RWPE2 (cell line): ENCODE measurements at regions not wholly inside any gene's neighbourhood (a gene's known extent, or its start where the extent isn't known, plus 50 kb on each side); places are given as distances from the start of the nearest gene placed in this dataset.

Source experiments
- ATAC-seq: fragments of 200-7000 bp; cut with Tn5 transposase; 3 replicates; pipeline ENCODE4 v1.9.1; 2021; ENCODE audit warnings: low read depth
- DNase-seq: peaks from one replicate; pipeline ENCODE4 v3.0.0-alpha.2; 2020; ENCODE audit warnings: low spot score
- H3K27ac ChIP-seq: fragments of 450-650 bp; 2 replicates; pipeline ENCODE4 v1.5.1; 2017; ENCODE audit warnings: mild to moderate bottlenecking; ENCODE audit not compliant: poor library complexity, severe bottlenecking
- H3K27me3 ChIP-seq: fragments of 250-450 bp; sonication (Bioruptor Pico); 2 replicates; pipeline ENCODE4 v1.5.1; 2021; ENCODE audit warnings: mild to moderate bottlenecking, moderate library complexity; ENCODE audit not compliant: insufficient read depth, poor library complexity, severe bottlenecking
- H3K36me3 ChIP-seq: fragments of 250-450 bp; sonication (Bioruptor Pico); 2 replicates; pipeline ENCODE4 v1.5.1; 2020; ENCODE audit warnings: low read depth, mild to moderate bottlenecking, moderate library complexity
- H3K4me1 ChIP-seq: fragments of 250-450 bp; sonication (Bioruptor Pico); 2 replicates; pipeline ENCODE4 v1.5.1; 2021; ENCODE audit warnings: mild to moderate bottlenecking, moderate library complexity; ENCODE audit not compliant: insufficient read depth, poor library complexity, severe bottlenecking
- H3K4me3 ChIP-seq: fragments of 250-450 bp; sonication (Bioruptor Pico); 2 replicates; pipeline ENCODE4 v1.5.1; 2021; ENCODE audit warnings: mild to moderate bottlenecking, moderate library complexity; ENCODE audit not compliant: severe bottlenecking
- H3K9me3 ChIP-seq: fragments of 250-450 bp; sonication (Bioruptor Pico); 2 replicates; pipeline ENCODE4 v1.5.1; 2021; ENCODE audit warnings: mild to moderate bottlenecking, moderate library complexity; ENCODE audit not compliant: severe bottlenecking
- TF ChIP-seq, protein P1 (sequence below): fragments of 450-650 bp; IDR thresholded peaks from one replicate; pipeline ENCODE4 v1.5.1; 2017; ENCODE audit warnings: mild to moderate bottlenecking, moderate library complexity; ENCODE audit not compliant: poor library complexity, severe bottlenecking

DNA sequence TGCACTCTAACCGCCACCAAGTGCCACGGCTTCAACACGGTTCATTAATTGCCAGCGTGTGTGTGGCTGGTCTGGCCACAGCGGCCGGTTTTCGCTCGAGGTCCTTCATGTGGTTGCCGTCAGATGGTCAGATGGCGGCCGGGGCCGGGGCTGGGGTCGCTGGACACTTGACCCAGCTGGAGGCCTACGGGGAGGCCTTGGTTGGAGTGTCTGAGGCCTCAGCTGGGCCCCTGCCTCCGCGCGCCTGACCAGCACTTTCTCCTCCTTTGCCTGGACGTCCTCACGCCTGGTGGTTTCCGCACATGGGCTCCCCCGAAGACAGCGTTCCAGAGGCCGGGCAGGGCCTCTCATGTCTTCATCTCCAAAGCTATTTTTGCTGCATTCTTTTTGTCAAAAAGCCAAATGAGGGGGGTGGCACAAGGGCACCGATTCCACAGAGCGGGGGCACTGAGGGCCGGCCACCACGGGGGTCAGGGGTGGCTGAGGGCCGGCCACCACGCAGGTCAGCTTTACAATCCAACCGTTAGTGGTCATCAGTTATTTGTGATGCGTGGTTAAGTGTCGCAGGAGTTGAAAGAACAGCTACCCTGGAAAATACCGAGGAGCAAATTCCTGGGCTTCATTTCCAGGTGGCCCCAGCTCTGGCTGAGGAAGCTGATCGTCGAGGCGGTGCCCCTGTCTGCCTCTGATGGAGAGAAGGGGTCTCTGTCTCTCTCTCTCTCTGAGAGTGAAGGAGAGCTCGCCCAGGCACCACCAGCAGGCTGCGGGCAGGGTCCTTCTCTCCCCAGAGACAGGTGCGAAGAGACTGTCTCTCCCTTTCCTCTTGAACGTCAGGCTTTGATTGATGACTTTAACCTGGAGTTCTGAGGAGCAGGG lies 50.5 kb upstream of the FRMD1 start:
- Histone ChIP-seq H3K36me3 (no peaks in the 10 kb centered on the region), H3K4me3 (no peak overlapping the region), H3K4me1 (no peaks in the 10 kb centered on the region), H3K27ac (no peak overlapping the region), H3K9me3 (no peaks in the 10 kb centered on the region), H3K27me3 (peaks cover 16% of the 10 kb centered on the region)
- TF ChIP-seq, protein P1, sequence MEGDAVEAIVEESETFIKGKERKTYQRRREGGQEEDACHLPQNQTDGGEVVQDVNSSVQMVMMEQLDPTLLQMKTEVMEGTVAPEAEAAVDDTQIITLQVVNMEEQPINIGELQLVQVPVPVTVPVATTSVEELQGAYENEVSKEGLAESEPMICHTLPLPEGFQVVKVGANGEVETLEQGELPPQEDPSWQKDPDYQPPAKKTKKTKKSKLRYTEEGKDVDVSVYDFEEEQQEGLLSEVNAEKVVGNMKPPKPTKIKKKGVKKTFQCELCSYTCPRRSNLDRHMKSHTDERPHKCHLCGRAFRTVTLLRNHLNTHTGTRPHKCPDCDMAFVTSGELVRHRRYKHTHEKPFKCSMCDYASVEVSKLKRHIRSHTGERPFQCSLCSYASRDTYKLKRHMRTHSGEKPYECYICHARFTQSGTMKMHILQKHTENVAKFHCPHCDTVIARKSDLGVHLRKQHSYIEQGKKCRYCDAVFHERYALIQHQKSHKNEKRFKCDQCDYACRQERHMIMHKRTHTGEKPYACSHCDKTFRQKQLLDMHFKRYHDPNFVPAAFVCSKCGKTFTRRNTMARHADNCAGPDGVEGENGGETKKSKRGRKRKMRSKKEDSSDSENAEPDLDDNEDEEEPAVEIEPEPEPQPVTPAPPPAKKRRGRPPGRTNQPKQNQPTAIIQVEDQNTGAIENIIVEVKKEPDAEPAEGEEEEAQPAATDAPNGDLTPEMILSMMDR: no peak
- no peak for ATAC-seq
- no peak for DNase-seq

DNA sequence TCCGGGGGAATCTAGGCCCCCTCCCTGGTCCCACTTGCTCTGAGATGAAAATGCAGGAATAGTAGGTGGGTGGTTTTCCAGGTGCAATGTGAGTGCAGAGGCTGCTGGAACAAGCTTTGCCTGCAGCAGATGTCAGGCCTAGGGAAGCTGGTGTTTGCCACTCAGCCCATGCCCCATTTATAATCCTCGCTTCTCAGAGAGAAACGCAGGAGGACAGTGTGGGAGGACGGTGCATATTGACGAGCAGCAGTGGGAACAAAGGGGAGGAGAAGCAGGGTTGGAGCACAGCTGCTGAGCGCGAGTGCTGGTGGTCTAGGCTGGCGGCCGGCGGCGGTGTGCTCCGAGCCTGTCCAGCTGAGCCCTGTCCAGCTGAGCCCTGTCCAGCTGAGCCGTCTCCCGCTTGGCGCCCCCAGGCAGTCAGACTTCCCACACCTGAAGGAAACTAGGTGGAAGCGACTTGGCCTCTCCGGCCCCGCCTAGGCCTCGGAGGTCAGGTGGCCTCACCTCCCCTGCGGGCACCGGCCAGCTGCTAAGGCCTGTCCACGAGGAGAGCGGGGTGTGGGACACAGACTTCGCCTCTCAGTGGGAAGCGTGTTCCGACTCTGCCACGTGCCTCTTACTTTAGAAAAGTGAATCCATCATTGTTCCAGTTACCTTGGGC lies 49.7 kb upstream of the FRMD1 start:
- DNase-seq (no peak), ATAC-seq (no peak)
- no peaks in the 10 kb centered on the region for H3K36me3 ChIP-seq
- TF ChIP-seq, protein P1: no peak
- no peaks in the 10 kb centered on the region for H3K4me1 ChIP-seq
- H3K4me3 ChIP-seq: no peak overlapping the region
- no peaks in the 10 kb centered on the region for H3K9me3 ChIP-seq
- H3K27ac ChIP-seq: no peak overlapping the region
- peaks cover 16% of the 10 kb centered on the region for H3K27me3 ChIP-seq
